ENCODE measurements at regions not wholly inside any gene's neighbourhood (a gene's known extent, or its start where the extent isn't known, plus 50 kb on each side); places are given as distances from the start of the nearest gene placed in this dataset.
"Not testable (repeated sequence)": the region's sequence is repeated elsewhere in the genome, so short reads cannot be mapped to it uniquely, and the experiment has no call there.

- DNase-seq (ENCODE audit: low read depth, low spot score); H3K27me3 ChIP-seq (ENCODE audit: control insufficient read depth, insufficient read depth, low read length); H3K4me3 ChIP-seq (ENCODE audit: low read length); H3K4me1 ChIP-seq (ENCODE audit: control insufficient read depth, insufficient read depth, low read length); H3K36me3 ChIP-seq (ENCODE audit: control insufficient read depth, insufficient read depth, low read length); H3K27ac ChIP-seq (ENCODE audit: low read length); H3K9me3 ChIP-seq (ENCODE audit: control insufficient read depth, insufficient read depth, low read length): not testable (repeated sequence)
- no CpG with 5 or more reads among the region's 5 CpGs for WGBS (ENCODE audit: insufficient coverage, insufficient read length)
Measured at GRCh38 chr6:142016666-142017065, 116.1 kb upstream of the GJE1 start.

DNA sequence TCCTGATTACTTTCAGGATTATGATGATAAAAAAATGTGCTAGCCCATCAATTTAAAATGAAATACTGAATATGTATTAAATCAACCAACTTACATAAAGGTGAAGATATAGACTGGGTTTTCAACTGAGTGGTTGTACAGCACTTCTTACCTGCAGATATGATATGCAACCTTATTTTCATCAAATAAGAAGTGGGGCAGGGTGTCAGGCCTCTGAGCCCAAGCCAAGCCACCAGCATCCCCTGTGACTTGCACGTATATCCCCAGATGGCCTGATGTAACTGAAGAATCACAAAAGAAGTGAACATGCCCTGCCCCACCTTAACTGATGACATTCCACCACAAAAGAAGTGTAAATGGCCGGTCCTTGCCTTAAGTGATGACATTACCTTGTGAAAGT lies 117.3 kb upstream of the GJE1 start:
- not testable (repeated sequence) for H3K27me3 ChIP-seq (ENCODE audit: control insufficient read depth, insufficient read depth, low read length); H3K9me3 ChIP-seq (ENCODE audit: control insufficient read depth, insufficient read depth, low read length); H3K27ac ChIP-seq (ENCODE audit: low read length); H3K4me3 ChIP-seq (ENCODE audit: low read length); H3K36me3 ChIP-seq (ENCODE audit: control insufficient read depth, insufficient read depth, low read length); DNase-seq (ENCODE audit: low read depth, low spot score); H3K4me1 ChIP-seq (ENCODE audit: control insufficient read depth, insufficient read depth, low read length)
- no CpG with 5 or more reads among the region's 2 CpGs for WGBS (ENCODE audit: insufficient coverage, insufficient read length)

GRCh38 chr6:142015011-142015410 lies 117.7 kb upstream of the GJE1 start:
- Histone ChIP-seq H3K27me3 (ENCODE audit: control insufficient read depth, insufficient read depth, low read length) (no peaks in the 10 kb centered on the region), H3K4me1 (ENCODE audit: control insufficient read depth, insufficient read depth, low read length) (peaks cover 2% of the 10 kb centered on the region), H3K4me3 (ENCODE audit: low read length) (no peak overlapping the region), H3K9me3 (ENCODE audit: control insufficient read depth, insufficient read depth, low read length) (no peaks in the 10 kb centered on the region), H3K36me3 (ENCODE audit: control insufficient read depth, insufficient read depth, low read length) (no peaks in the 10 kb centered on the region), H3K27ac (ENCODE audit: low read length) (no peak overlapping the region)
- no CpG with 5 or more reads among the region's 5 CpGs for WGBS (ENCODE audit: insufficient coverage, insufficient read length)
- DNase-seq (ENCODE audit: low read depth, low spot score): no peak

GRCh38 chr6:142014515-142014914 lies 118.2 kb upstream of the GJE1 start:
- Histone ChIP-seq H3K4me1 (ENCODE audit: control insufficient read depth, insufficient read depth, low read length) (peaks cover 2% of the 10 kb centered on the region), H3K27me3 (ENCODE audit: control insufficient read depth, insufficient read depth, low read length) (no peaks in the 10 kb centered on the region), H3K36me3 (ENCODE audit: control insufficient read depth, insufficient read depth, low read length) (no peaks in the 10 kb centered on the region), H3K27ac (ENCODE audit: low read length) (no peak overlapping the region), H3K9me3 (ENCODE audit: control insufficient read depth, insufficient read depth, low read length) (no peaks in the 10 kb centered on the region), H3K4me3 (ENCODE audit: low read length) (no peak overlapping the region)
- WGBS (ENCODE audit: insufficient coverage, insufficient read length): no CpG with 5 or more reads among the region's 6 CpGs
- no peak for DNase-seq (ENCODE audit: low read depth, low spot score)

- H3K27ac ChIP-seq (ENCODE audit: low read length): no peak overlapping the region
- no CpG with 5 or more reads among the region's 4 CpGs for WGBS (ENCODE audit: insufficient coverage, insufficient read length)
- peaks cover 2% of the 10 kb centered on the region for H3K4me1 ChIP-seq (ENCODE audit: control insufficient read depth, insufficient read depth, low read length)
- no peak overlapping the region for H3K4me3 ChIP-seq (ENCODE audit: low read length)
- H3K9me3 ChIP-seq (ENCODE audit: control insufficient read depth, insufficient read depth, low read length): no peaks in the 10 kb centered on the region
- no peaks in the 10 kb centered on the region for H3K27me3 ChIP-seq (ENCODE audit: control insufficient read depth, insufficient read depth, low read length)
- H3K36me3 ChIP-seq (ENCODE audit: control insufficient read depth, insufficient read depth, low read length): no peaks in the 10 kb centered on the region
- no peak for DNase-seq (ENCODE audit: low read depth, low spot score)
Measured at GRCh38 chr6:142013875-142014495, 118.7 kb upstream of the GJE1 start.

DNA sequence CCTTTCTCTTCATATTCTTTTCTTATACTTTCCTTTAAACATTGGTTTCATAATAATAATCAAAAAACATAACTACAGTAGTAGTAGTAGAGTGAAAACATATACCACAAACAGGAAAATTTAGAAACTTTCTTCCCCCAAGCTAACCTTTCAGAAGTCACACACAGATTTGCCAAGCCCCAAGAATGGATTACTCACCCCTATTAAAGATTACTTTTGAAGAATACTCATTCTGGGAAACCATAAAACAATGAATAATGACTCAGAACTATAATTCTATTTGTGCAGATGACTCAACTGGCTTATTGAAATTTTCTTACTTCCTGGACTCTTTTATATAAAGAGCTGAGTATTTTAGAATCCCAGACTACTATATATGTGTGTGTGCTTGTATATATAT lies 119.4 kb upstream of the GJE1 start:
- H3K36me3 ChIP-seq (ENCODE audit: control insufficient read depth, insufficient read depth, low read length): no peaks in the 10 kb centered on the region
- DNase-seq (ENCODE audit: low read depth, low spot score): no peak
- H3K4me1 ChIP-seq (ENCODE audit: control insufficient read depth, insufficient read depth, low read length): peaks cover 2% of the 10 kb centered on the region
- no peaks in the 10 kb centered on the region for H3K9me3 ChIP-seq (ENCODE audit: control insufficient read depth, insufficient read depth, low read length)
- no peak overlapping the region for H3K4me3 ChIP-seq (ENCODE audit: low read length)
- H3K27ac ChIP-seq (ENCODE audit: low read length): no peak overlapping the region
- H3K27me3 ChIP-seq (ENCODE audit: control insufficient read depth, insufficient read depth, low read length): no peaks in the 10 kb centered on the region

GRCh38 chr6:142011775-142012174 lies 121.0 kb upstream of the GJE1 start:
- H3K4me1 ChIP-seq (ENCODE audit: control insufficient read depth, insufficient read depth, low read length): peaks cover 2% of the 10 kb centered on the region
- DNase-seq (ENCODE audit: low read depth, low spot score): no peak
- no peak overlapping the region for H3K27ac ChIP-seq (ENCODE audit: low read length)
- H3K4me3 ChIP-seq (ENCODE audit: low read length): no peak overlapping the region
- no peaks in the 10 kb centered on the region for H3K9me3 ChIP-seq (ENCODE audit: control insufficient read depth, insufficient read depth, low read length)
- WGBS (ENCODE audit: insufficient coverage, insufficient read length): no CpG with 5 or more reads among the region's 1 CpG
- H3K27me3 ChIP-seq (ENCODE audit: control insufficient read depth, insufficient read depth, low read length): no peaks in the 10 kb centered on the region
- H3K36me3 ChIP-seq (ENCODE audit: control insufficient read depth, insufficient read depth, low read length): no peaks in the 10 kb centered on the region

DNA sequence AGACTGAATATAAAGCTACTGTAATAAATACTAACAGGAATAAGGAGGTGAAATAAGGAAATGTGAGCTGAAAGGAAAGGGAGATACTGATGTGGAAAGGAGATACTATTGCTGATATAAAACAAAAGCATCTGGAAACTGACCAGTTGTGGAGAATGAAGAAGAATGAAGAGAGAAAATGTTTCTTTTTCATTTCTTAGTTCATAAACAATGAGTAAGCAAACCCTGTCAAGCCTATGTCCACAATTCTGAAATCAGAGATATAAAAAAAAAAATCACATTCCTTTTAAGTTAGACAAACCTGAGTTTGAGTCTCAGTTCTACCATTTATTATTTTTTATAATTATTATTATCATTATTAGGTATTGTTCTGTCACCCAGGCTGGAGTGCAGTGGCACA lies 121.6 kb upstream of the GJE1 start:
- no peak for DNase-seq (ENCODE audit: low read depth, low spot score)
- Histone ChIP-seq H3K4me1 (ENCODE audit: control insufficient read depth, insufficient read depth, low read length) (peaks cover 2% of the 10 kb centered on the region), H3K27ac (ENCODE audit: low read length) (no peak overlapping the region), H3K4me3 (ENCODE audit: low read length) (no peak overlapping the region), H3K36me3 (ENCODE audit: control insufficient read depth, insufficient read depth, low read length) (no peaks in the 10 kb centered on the region), H3K9me3 (ENCODE audit: control insufficient read depth, insufficient read depth, low read length) (no peaks in the 10 kb centered on the region), H3K27me3 (ENCODE audit: control insufficient read depth, insufficient read depth, low read length) (no peaks in the 10 kb centered on the region)

DNA sequence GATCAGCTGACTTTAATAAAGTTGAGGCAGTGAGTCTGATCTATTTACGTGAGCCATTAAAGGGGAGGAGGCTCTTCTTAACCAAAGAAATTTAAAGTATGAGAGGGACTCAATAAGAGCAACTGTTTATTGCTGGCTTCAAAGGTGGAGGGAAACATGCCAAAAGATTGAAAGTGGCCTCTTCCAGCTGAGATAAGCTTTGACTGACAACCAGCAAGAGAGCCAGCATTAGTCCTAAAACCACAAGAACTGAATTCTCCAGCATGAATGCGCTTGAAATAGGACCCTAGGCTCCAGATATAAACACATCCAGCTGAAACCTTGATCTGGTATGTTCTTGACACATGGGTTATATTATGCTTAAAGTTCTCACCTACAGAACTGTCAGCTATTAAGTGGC lies 123.1 kb upstream of the GJE1 start:
- peaks cover 2% of the 10 kb centered on the region; the same call in 1 of the 2 replicates for H3K4me1 ChIP-seq (ENCODE audit: control insufficient read depth, insufficient read depth, low read length)
- no peak for DNase-seq (ENCODE audit: low read depth, low spot score)
- no peak overlapping the region for H3K27ac ChIP-seq (ENCODE audit: low read length)
- H3K36me3 ChIP-seq (ENCODE audit: control insufficient read depth, insufficient read depth, low read length): no peaks in the 10 kb centered on the region
- no peaks in the 10 kb centered on the region for H3K9me3 ChIP-seq (ENCODE audit: control insufficient read depth, insufficient read depth, low read length)
- no peaks in the 10 kb centered on the region for H3K27me3 ChIP-seq (ENCODE audit: control insufficient read depth, insufficient read depth, low read length)
- no peak overlapping the region for H3K4me3 ChIP-seq (ENCODE audit: low read length)
- WGBS (ENCODE audit: insufficient coverage, insufficient read length): no CpG with 5 or more reads among the region's 2 CpGs

- no peak overlapping the region for H3K27ac ChIP-seq (ENCODE audit: low read length)
- WGBS (ENCODE audit: insufficient coverage, insufficient read length): no CpG with 5 or more reads among the region's 1 CpG
- H3K4me1 ChIP-seq (ENCODE audit: control insufficient read depth, insufficient read depth, low read length): no peaks in the 10 kb centered on the region
Measured at GRCh38 chr6:142008781-142009180, 123.9 kb upstream of the GJE1 start.

DNA sequence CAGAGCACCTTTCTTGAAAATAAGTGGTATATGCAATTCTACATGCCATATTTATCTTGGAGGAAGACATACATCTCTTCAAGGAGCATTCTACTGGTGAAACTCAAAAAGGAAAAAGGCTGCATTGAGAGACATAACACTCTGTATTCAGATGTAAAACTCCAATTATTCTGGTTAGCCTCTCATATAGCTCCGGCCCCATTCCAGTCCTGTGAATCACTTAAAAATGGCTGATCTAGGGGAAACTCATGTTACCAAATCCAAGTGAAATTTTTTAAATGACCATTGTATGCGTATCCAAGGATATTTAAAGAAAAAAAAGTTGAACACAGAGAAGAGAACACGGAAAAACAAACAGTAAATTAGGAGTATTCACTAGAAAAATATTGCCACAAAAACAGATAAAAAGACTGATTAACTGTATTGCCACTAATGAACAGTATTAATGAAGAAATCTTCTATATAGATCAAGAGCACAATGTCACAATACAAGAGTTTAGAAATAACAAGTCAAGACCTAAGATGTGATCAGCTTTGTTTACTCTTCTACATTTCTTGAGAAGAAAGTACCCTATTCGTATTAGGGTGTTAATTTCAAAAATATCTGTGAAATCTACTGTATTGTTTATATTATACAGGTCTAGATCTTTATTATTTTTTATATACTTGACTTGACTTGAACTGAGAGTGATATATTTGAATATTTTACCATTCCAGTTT lies 124.5 kb upstream of the GJE1 start:
- H3K4me3 ChIP-seq (ENCODE audit: low read length): no peak overlapping the region
- no peaks in the 10 kb centered on the region for H3K4me1 ChIP-seq (ENCODE audit: control insufficient read depth, insufficient read depth, low read length)
- WGBS (ENCODE audit: insufficient coverage, insufficient read length): no CpG with 5 or more reads among the region's 4 CpGs
- no peaks in the 10 kb centered on the region for H3K27me3 ChIP-seq (ENCODE audit: control insufficient read depth, insufficient read depth, low read length)
- no peaks in the 10 kb centered on the region for H3K36me3 ChIP-seq (ENCODE audit: control insufficient read depth, insufficient read depth, low read length)
- DNase-seq (ENCODE audit: low read depth, low spot score): no peak
- no peaks in the 10 kb centered on the region for H3K9me3 ChIP-seq (ENCODE audit: control insufficient read depth, insufficient read depth, low read length)
- H3K27ac ChIP-seq (ENCODE audit: low read length): no peak overlapping the region

More at GRCh38 chr6:142008781-142009180, 123.9 kb upstream of the GJE1 start:
- DNase-seq (ENCODE audit: low read depth, low spot score): no peak
- Histone ChIP-seq H3K36me3 (ENCODE audit: control insufficient read depth, insufficient read depth, low read length) (no peaks in the 10 kb centered on the region), H3K9me3 (ENCODE audit: control insufficient read depth, insufficient read depth, low read length) (no peaks in the 10 kb centered on the region), H3K4me3 (ENCODE audit: low read length) (no peak overlapping the region), H3K27me3 (ENCODE audit: control insufficient read depth, insufficient read depth, low read length) (no peaks in the 10 kb centered on the region)

Measured in iPS DF 6.9 (cell line).